Smooth muscle cell (in vitro differentiated cells): ENCODE measurements at regions not wholly inside any gene's neighbourhood (a gene's known extent, or its start where the extent isn't known, plus 50 kb on each side); places are given as distances from the start of the nearest gene placed in this dataset.

ENCODE experiments used
- DNase-seq: peaks from one replicate; lab custom pipeline; 2025; ENCODE audit not compliant: unreplicated experiment; lab: John Stamatoyannopoulos, UW
- H2AFZ ChIP-seq: fragments of 200-600 bp; sonication (generic); 2 replicates; pipeline ENCODE4 v1.6.0; 2016; ENCODE audit warnings: antibody characterized with exemption, low read depth, mild to moderate bottlenecking
- H3F3A ChIP-seq: fragments of 200-600 bp; sonication (generic); 2 replicates; pipeline ENCODE4 v1.6.0; 2017; ENCODE audit warnings: antibody characterized with exemption, low read depth
- H3K27ac ChIP-seq: fragments of 200-600 bp; sonication (generic); 2 replicates; pipeline ENCODE4 v1.5.1; 2016; ENCODE audit warnings: low read depth, mild to moderate bottlenecking
- H3K27me3 ChIP-seq: fragments of 200-600 bp; sonication (generic); 2 replicates; pipeline ENCODE4 v1.6.1; 2016; ENCODE audit warnings: low read depth, mild to moderate bottlenecking
- H3K36me3 ChIP-seq: fragments of 200-600 bp; sonication (generic); 2 replicates; pipeline ENCODE4 v1.5.1; 2016; ENCODE audit warnings: low read depth
- H3K4me1 ChIP-seq: fragments of 200-600 bp; sonication (generic); 2 replicates; pipeline ENCODE4 v1.5.1; 2016; ENCODE audit warnings: low read depth
- H3K4me2 ChIP-seq: fragments of 200-600 bp; sonication (generic); 2 replicates; pipeline ENCODE4 v1.6.0; 2016; ENCODE audit warnings: mild to moderate bottlenecking
- H3K4me3 ChIP-seq: fragments of 200-600 bp; sonication (generic); 2 replicates; pipeline ENCODE4 v1.5.1; 2016; ENCODE audit warnings: mild to moderate bottlenecking
- H3K79me2 ChIP-seq: fragments of 200-600 bp; sonication (generic); 2 replicates; pipeline ENCODE4 v1.6.0; 2016; ENCODE audit warnings: low read depth, mild to moderate bottlenecking
- H3K9ac ChIP-seq: fragments of 200-600 bp; sonication (generic); 2 replicates; pipeline ENCODE4 v1.6.0; 2016; ENCODE audit warnings: low read depth
- H3K9me3 ChIP-seq: fragments of 200-600 bp; sonication (generic); replicated peaks from 2 replicates; pipeline ENCODE4 v1.5.1; 2016; ENCODE audit warnings: low read depth
- H4K20me1 ChIP-seq: fragments of 200-600 bp; sonication (generic); 2 replicates; pipeline ENCODE4 v1.6.0; 2016; ENCODE audit warnings: low read depth
- CTCF ChIP-seq: fragments of 200-600 bp; sonication (generic); IDR thresholded peaks from 2 replicates; pipeline ENCODE4 v1.5.1; 2017; ENCODE audit warnings: borderline replicate concordance, mild to moderate bottlenecking, antibody characterized with exemption; ENCODE audit not compliant: insufficient read depth, poor library complexity, severe bottlenecking
- WGBS: methylation state at CpG from one replicate; pipeline ENCODE4 v1.1.7; 2016; ENCODE audit warnings: low lambda C conversion rate; 5-methylcytosine and 5-hydroxymethylcytosine counted together

GRCh38 chr13:110062777-110063442 is 244.0 kb downstream of the COL4A1 start:
- 91% methylated on average over 19 of the region's 19 CpGs for WGBS
- H3K4me1 ChIP-seq = no peaks in the 10 kb centered on the region
- no peak for DNase-seq
- H3K27ac ChIP-seq = no peak overlapping the region
- H2AFZ ChIP-seq = no peak overlapping the region
- no peaks in the 10 kb centered on the region for H3K79me2 ChIP-seq
- no peaks in the 10 kb centered on the region for H3F3A ChIP-seq
- H3K4me3 ChIP-seq = no peak overlapping the region
- no peaks in the 10 kb centered on the region for H3K9me3 ChIP-seq
- TF ChIP-seq CTCF = no peak
- H3K4me2 ChIP-seq = no peak overlapping the region
- no peaks in the 10 kb centered on the region for H3K36me3 ChIP-seq
- no peak overlapping the region for H3K9ac ChIP-seq
- H3K27me3 ChIP-seq = no peaks in the 10 kb centered on the region
- H4K20me1 ChIP-seq = no peaks in the 10 kb centered on the region

- H4K20me1 ChIP-seq = no peaks in the 10 kb centered on the region
- no peaks in the 10 kb centered on the region for H3K36me3 ChIP-seq
- no peak overlapping the region for H3K9ac ChIP-seq
- DNase-seq = no peak
- no peaks in the 10 kb centered on the region for H3K9me3 ChIP-seq
- H3K27me3 ChIP-seq = no peaks in the 10 kb centered on the region
- no peak overlapping the region for H3K4me3 ChIP-seq
- H3K27ac ChIP-seq = no peak overlapping the region
- H3K79me2 ChIP-seq = no peaks in the 10 kb centered on the region
- H2AFZ ChIP-seq = no peak overlapping the region
- no peak overlapping the region for H3K4me2 ChIP-seq
- H3F3A ChIP-seq = no peaks in the 10 kb centered on the region
- no peak for TF ChIP-seq CTCF
- H3K4me1 ChIP-seq = no peaks in the 10 kb centered on the region
- 88% methylated on average over 10 of the region's 10 CpGs for WGBS
Observed at GRCh38 chr13:110062077-110062776, 244.7 kb downstream of the COL4A1 start.

- Histone ChIP-seq H3K27me3 (no peaks in the 10 kb centered on the region), H2AFZ (no peak overlapping the region), H3K9ac (no peak overlapping the region), H4K20me1 (no peaks in the 10 kb centered on the region), H3K36me3 (no peaks in the 10 kb centered on the region), H3K79me2 (no peaks in the 10 kb centered on the region), H3K4me1 (no peaks in the 10 kb centered on the region), H3F3A (no peaks in the 10 kb centered on the region), H3K4me2 (no peak overlapping the region), H3K4me3 (no peak overlapping the region), H3K9me3 (no peaks in the 10 kb centered on the region), H3K27ac (no peak overlapping the region)
- 88% methylated on average over 4 of the region's 4 CpGs for WGBS
- DNase-seq = no peak
- no peak for TF ChIP-seq CTCF
Observed at GRCh38 chr13:110061270-110061669, 245.7 kb downstream of the COL4A1 start.
